T-cell (primary cell): ENCODE measurements at regions not wholly inside any gene's neighbourhood (a gene's known extent, or its start where the extent isn't known, plus 50 kb on each side); places are given as distances from the start of the nearest gene placed in this dataset.
"Not testable (repeated sequence)": the region's sequence is repeated elsewhere in the genome, so short reads cannot be mapped to it uniquely, and the experiment has no call there.

Experiments
- ATAC-seq, 4 experiments: fragments of 200-7000 bp in 3 of 4; fragments of 150-1000 bp in 1 of 4; cut with Tn5 transposase; replicated peaks in 1 of 4; 1 replicate in 3 of 4; 2 replicates in 1 of 4; pipeline ENCODE4 v1.10.0; 2021; ENCODE audit warnings: moderate library complexity in 3 of 4, mild to moderate bottlenecking in 2 of 4, moderate number of reproducible peaks in 1 of 4
- CTCF ChIA-PET, 2 donors: fragments of 300-600 bp; sonication (Branson Sonifier 250); formaldehyde crosslinking; loops; one replicate each; lab custom pipeline; 2022; ENCODE audit warnings: antibody characterized with exemption in 2 of 2; lab: Charles Lee
- POLR2A ChIA-PET, 2 donors: fragments of 300-600 bp; sonication (Branson Sonifier 250); formaldehyde crosslinking; loops; one replicate each; lab custom pipeline; 2022; ENCODE audit warnings: antibody characterized with exemption in 2 of 2; lab: Charles Lee
- DNase-seq, 35 experiments: peaks; one replicate each; pipeline versions ENCODE4 v3.0.0 to v3.0.0-alpha.2; 2013 to 2023
- H3K27ac ChIP-seq: one replicate; pipeline ENCODE4 v1.5.1; 2013; ENCODE audit warnings: low read length
- H3K27me3 ChIP-seq, 2 experiments: replicated peaks in 1 of 2; 1 replicate in 1 of 2; 2 replicates in 1 of 2; pipeline versions ENCODE4 v1.6.1 to v1.7.0; 2013; ENCODE audit warnings: low read length in 1 of 2, mixed read lengths in 1 of 2; ENCODE audit not compliant: control insufficient read depth in 2 of 2, insufficient read depth in 2 of 2; ENCODE audit errors: extremely low read depth in 1 of 2
- H3K36me3 ChIP-seq, 2 donors: 1 replicate in 1 of 2; 2 replicates in 1 of 2; pipeline versions ENCODE4 v1.6.1 to v1.7.0; 2013; ENCODE audit warnings: low read length in 1 of 2; ENCODE audit not compliant: control insufficient read depth in 2 of 2, insufficient read depth in 1 of 2; ENCODE audit errors: extremely low read depth in 1 of 2
- H3K4me1 ChIP-seq, 2 experiments: 1 replicate in 1 of 2; 2 replicates in 1 of 2; pipeline versions ENCODE4 v1.6.1 to v1.7.0; 2013; ENCODE audit warnings: low read length in 2 of 2, mixed read lengths in 1 of 2; ENCODE audit not compliant: insufficient read depth in 2 of 2, control insufficient read depth in 1 of 2; ENCODE audit errors: extremely low read depth in 1 of 2
- H3K4me3 ChIP-seq, 2 donors: 1 replicate in 1 of 2; 2 replicates in 1 of 2; pipeline versions ENCODE4 v1.5.1 to v1.7.0; 2013; ENCODE audit warnings: mild to moderate bottlenecking in 2 of 2, low read length in 1 of 2, moderate library complexity in 1 of 2; ENCODE audit not compliant: control insufficient read depth in 1 of 2; ENCODE audit errors: extremely low read depth in 1 of 2
- H3K9me3 ChIP-seq: 2 replicates; pipeline ENCODE4 v1.7.0; 2013
- H3K27ac Mint-ChIP-seq, 2 donors: one replicate each; pipeline ENCODE4 v1.8.0; 2020 to 2021; ENCODE audit warnings: mild to moderate bottlenecking in 2 of 2, mixed read lengths in 2 of 2
- H3K27me3 Mint-ChIP-seq, 2 donors: one replicate each; pipeline ENCODE4 v1.8.0; 2021 to 2022; ENCODE audit warnings: mixed read lengths in 2 of 2
- H3K36me3 Mint-ChIP-seq: one replicate; pipeline ENCODE4 v1.8.0; 2021; ENCODE audit warnings: mixed read lengths
- H3K4me1 Mint-ChIP-seq, 3 donors: one replicate each; pipeline ENCODE4 v1.8.0; 2020 to 2022; ENCODE audit warnings: mixed read lengths in 3 of 3, mild to moderate bottlenecking in 1 of 3
- H3K4me3 Mint-ChIP-seq, 3 donors: one replicate each; pipeline ENCODE4 v1.8.0; 2020 to 2022; ENCODE audit warnings: mild to moderate bottlenecking in 3 of 3, mixed read lengths in 3 of 3, moderate library complexity in 3 of 3
- H3K9me3 Mint-ChIP-seq, 3 donors: one replicate each; pipeline ENCODE4 v1.8.0; 2020 to 2022; ENCODE audit warnings: mixed read lengths in 3 of 3
- WGBS: methylation state at CpG from one replicate; pipeline ENCODE4 v1.1.5; 2013; ENCODE audit warnings: missing lambda C conversion rate; ENCODE audit not compliant: insufficient coverage; 5-methylcytosine and 5-hydroxymethylcytosine counted together

DNA sequence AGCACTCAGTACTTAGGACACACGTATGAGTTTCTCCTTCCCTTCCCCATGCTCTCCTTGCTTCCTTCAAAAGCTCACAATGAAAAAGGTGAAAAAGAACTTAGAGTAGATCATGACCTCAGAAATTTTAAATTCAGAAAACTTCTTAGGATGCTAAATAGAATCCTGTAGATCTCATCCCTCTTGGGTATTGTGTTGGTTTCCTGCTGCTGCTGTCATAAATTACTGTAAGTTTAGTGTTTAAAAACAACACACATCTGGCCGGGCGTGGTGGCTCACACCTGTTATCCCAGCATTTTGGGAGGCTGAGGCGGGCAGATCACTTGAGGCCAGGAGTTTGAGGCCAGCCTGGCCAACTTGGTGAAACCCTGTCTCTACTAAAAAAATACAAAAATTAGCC is 106.9 kb downstream of the SOCS6 start:
- H3K27ac ChIP-seq, H3K9me3 ChIP-seq, H3K27ac Mint-ChIP-seq, H3K4me3 Mint-ChIP-seq, H3K4me1 ChIP-seq, H3K36me3 Mint-ChIP-seq, H3K36me3 ChIP-seq, DNase-seq, H3K27me3 Mint-ChIP-seq, POLR2A ChIA-PET, H3K9me3 Mint-ChIP-seq, H3K4me3 ChIP-seq, H3K4me1 Mint-ChIP-seq, H3K27me3 ChIP-seq, ATAC-seq: not testable (repeated sequence)
- CTCF ChIA-PET, result interaction anchor here in 1 of 2 donors (0.6 kb wide), 1 partner anchor 74 kb away, joined by 3 read pairs; no protein-coding TSS in a partner anchor
- no CpG with 5 or more reads among the region's 4 CpGs for WGBS

DNA sequence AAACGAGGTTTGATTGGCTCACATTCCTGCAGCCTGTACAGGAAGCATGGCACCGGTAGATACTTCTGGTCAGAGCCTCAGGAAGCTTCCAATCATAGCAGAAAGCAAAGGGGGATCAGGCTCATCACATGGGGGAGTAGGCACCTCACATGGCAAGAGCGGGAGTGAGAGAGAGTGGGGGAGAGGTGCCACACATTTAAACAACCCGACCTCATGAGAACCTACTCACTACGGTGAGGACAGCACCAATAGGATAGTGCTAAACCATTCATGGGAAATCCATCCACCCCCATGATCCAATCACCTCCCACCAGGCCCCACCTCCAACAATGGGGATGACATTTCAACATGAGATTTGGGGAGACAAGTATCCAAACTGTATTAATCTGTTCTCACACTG is 105.8 kb downstream of the SOCS6 start:
- H3K4me3 ChIP-seq, result no peak overlapping the region
- ATAC-seq (no peak), DNase-seq (no peak)
- Mint-ChIP-seq H3K9me3 (no peaks in the 10 kb centered on the region), H3K4me3 (no peak overlapping the region), H3K36me3 (no peaks in the 10 kb centered on the region), H3K27ac (no peak overlapping the region), H3K4me1 (no peaks in the 10 kb centered on the region), H3K27me3 (peaks cover 0 to 5% of the 10 kb centered on the region in 2 donors)
- no peaks in the 10 kb centered on the region for H3K9me3 ChIP-seq
- no peaks in the 10 kb centered on the region for H3K27me3 ChIP-seq
- no peak overlapping the region for H3K27ac ChIP-seq
- ChIA-PET CTCF (no interaction called here), POLR2A (no interaction called here)
- H3K36me3 ChIP-seq, result no peaks in the 10 kb centered on the region
- 58% methylated on average over 2 of the region's 5 CpGs for WGBS
- no peaks in the 10 kb centered on the region for H3K4me1 ChIP-seq

DNA sequence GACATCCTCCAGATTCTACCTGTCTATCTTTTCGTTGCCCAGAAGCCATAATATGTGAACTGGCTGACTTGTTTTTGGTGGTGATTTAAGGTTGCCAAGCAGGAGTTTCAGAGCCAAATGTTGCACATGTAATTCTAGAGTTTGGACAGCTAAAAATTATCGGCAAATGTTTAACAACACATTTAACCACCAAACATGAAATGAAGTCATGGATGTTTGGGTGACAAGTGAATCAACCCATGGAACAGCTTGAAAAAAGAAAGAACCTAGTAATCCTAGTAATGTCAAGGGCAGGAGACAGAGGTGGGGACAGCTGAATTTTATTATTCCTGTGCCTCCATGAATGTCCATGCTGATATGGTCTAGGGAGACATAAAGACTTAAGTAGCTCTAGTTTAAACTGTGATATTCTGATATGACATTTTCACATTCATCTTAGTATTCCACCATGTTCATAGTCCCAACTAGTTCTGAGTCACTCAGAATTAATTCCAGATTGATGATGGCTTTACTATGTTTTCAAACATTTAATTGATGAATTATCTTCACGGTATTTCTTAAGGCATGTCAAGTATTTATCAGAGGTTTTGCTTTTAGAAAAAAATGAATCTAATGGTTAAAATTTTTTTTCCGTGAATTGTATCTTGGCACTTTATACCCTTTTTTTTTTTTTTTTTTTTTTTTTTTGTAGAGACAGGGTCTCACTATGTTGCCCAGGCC is 101.7 kb downstream of the SOCS6 start:
- Mint-ChIP-seq H3K36me3 (no peaks in the 10 kb centered on the region), H3K27me3 (peaks cover 0 to 5% of the 10 kb centered on the region in 2 donors), H3K9me3 (no peaks in the 10 kb centered on the region), H3K27ac (no peak overlapping the region), H3K4me3 (no peak overlapping the region), H3K4me1 (no peaks in the 10 kb centered on the region)
- no CpG with 5 or more reads among the region's 4 CpGs for WGBS
- CTCF ChIA-PET, result interaction anchor here in 1 of 2 donors (0.7 kb wide), 1 partner anchor 520 kb away, joined by 9 read pairs; no protein-coding TSS in a partner anchor
- no peaks in the 10 kb centered on the region for H3K4me1 ChIP-seq
- H3K27ac ChIP-seq, result no peak overlapping the region
- DNase-seq, result no peak
- H3K4me3 ChIP-seq, result no peak overlapping the region
- H3K36me3 ChIP-seq, result no peaks in the 10 kb centered on the region
- no peaks in the 10 kb centered on the region for H3K27me3 ChIP-seq
- no peaks in the 10 kb centered on the region for H3K9me3 ChIP-seq
- ATAC-seq, result no peak
- POLR2A ChIA-PET, result no interaction called here

DNA sequence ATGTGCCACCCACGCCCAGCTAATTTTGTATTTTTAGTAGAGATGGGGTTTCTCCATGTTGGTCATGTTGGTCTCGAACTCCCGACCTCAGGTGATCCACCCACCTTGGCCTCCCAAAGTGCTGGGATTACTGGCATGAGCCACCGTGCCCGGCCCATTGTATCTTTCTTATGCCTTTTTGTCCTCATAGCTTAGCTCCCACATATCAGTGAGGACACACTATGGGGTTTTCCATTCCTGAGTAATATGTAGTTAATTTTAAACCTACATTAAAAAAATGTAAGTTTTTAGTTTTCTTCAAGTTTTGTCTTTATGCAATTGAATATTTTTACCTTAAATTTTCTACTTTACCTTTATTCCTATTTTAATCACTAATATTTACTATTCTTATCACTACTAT is 100.2 kb downstream of the SOCS6 start:
- H3K27ac ChIP-seq, DNase-seq, H3K9me3 Mint-ChIP-seq, H3K4me3 ChIP-seq, H3K27me3 Mint-ChIP-seq, ATAC-seq, POLR2A ChIA-PET, H3K27ac Mint-ChIP-seq, H3K4me1 ChIP-seq, H3K4me1 Mint-ChIP-seq, H3K36me3 Mint-ChIP-seq, H3K36me3 ChIP-seq, H3K4me3 Mint-ChIP-seq, H3K9me3 ChIP-seq, CTCF ChIA-PET, H3K27me3 ChIP-seq: not testable (repeated sequence)
- no CpG with 5 or more reads among the region's 5 CpGs for WGBS

DNA sequence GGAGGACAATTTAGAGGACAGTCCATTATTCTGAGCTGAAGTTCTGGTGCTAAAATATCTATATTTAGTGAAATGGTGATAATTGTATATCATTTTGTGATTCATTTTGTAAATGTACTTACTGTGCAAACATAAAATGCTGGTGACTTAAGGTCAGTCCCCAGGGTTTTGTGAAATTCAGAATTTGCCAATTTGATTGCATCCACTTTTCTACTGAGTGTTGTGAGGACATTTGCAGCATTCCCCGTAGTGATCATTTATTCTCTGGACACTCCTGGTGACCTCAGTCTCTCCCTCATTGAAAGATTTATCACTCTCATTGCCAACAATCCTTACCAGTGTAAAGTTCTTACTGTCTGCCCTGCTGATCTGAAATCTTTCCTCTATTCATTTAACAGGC is 98.2 kb downstream of the SOCS6 start:
- no peaks in the 10 kb centered on the region for H3K36me3 Mint-ChIP-seq
- peaks cover 0 to 2% of the 10 kb centered on the region in 2 donors for H3K27me3 Mint-ChIP-seq
- H3K27ac Mint-ChIP-seq, result no peak overlapping the region
- Histone ChIP-seq H3K4me3 (no peak overlapping the region), H3K9me3 (no peaks in the 10 kb centered on the region), H3K4me1 (no peaks in the 10 kb centered on the region), H3K27ac (no peak overlapping the region), H3K36me3 (no peaks in the 10 kb centered on the region), H3K27me3 (no peaks in the 10 kb centered on the region)
- ATAC-seq, result no peak
- CTCF ChIA-PET, result no interaction called here
- H3K9me3 Mint-ChIP-seq, result no peaks in the 10 kb centered on the region
- no peaks in the 10 kb centered on the region for H3K4me1 Mint-ChIP-seq
- POLR2A ChIA-PET, result no interaction called here
- no peak for DNase-seq
- WGBS, result 100% methylated on average over 1 of the region's 1 CpG
- H3K4me3 Mint-ChIP-seq, result no peak overlapping the region

DNA sequence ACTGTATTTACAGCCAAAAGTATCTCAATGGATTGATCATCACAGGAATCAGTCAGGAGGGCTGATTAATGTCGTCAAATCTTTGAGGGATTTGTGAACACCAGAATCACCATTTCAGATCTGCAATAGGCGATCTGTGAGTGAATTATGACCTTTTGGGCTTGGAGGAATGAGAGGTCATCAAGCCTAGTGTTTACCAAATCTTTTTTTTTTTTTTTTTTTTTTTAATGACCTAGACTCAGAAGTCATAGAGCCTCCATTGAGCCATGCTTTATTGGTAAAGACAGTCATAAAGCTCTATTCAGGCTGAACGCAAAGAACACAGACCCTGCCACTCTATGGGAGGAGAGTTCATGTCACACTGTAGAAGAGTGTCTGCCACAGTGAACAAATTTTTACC is 97.7 kb downstream of the SOCS6 start:
- no peak overlapping the region for H3K27ac ChIP-seq
- ChIA-PET POLR2A (no interaction called here), CTCF (no interaction called here)
- no peak overlapping the region for H3K4me3 Mint-ChIP-seq
- H3K9me3 ChIP-seq, result no peaks in the 10 kb centered on the region
- H3K9me3 Mint-ChIP-seq, result no peaks in the 10 kb centered on the region
- no CpG with 5 or more reads among the region's 3 CpGs for WGBS
- ATAC-seq (no peak), DNase-seq (no peak)
- H3K4me3 ChIP-seq, result no peak overlapping the region
- no peaks in the 10 kb centered on the region for H3K36me3 Mint-ChIP-seq
- no peaks in the 10 kb centered on the region for H3K4me1 Mint-ChIP-seq
- H3K27me3 Mint-ChIP-seq, result peaks cover 0 to 3% of the 10 kb centered on the region in 2 donors
- H3K27ac Mint-ChIP-seq, result no peak overlapping the region
- H3K27me3 ChIP-seq, result no peaks in the 10 kb centered on the region
- no peaks in the 10 kb centered on the region for H3K36me3 ChIP-seq
- H3K4me1 ChIP-seq, result no peaks in the 10 kb centered on the region

DNA sequence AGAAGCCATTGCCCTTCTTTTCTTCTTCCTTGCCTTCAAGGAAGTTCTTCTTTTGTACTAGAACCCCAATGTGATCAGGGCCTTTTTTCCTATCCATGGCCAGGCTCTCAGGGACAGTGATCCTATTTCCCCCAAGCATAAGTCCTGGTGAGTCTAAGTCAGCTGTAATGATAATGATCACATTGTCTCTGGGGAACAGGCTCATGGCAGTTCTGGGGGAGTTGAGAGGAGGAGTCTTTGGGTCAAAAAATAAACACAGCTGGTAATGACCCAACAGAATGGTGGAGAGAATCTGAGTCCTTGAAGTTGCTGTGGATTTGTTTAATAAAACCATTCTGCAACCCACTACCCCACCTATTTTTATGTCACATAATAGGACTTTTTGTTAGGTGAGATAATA is 96.6 kb downstream of the SOCS6 start:
- no peaks in the 10 kb centered on the region for H3K4me1 Mint-ChIP-seq
- Histone ChIP-seq H3K9me3 (no peaks in the 10 kb centered on the region), H3K36me3 (no peaks in the 10 kb centered on the region), H3K4me3 (no peak overlapping the region), H3K27ac (no peak overlapping the region), H3K4me1 (no peaks in the 10 kb centered on the region), H3K27me3 (no peaks in the 10 kb centered on the region)
- POLR2A ChIA-PET, result interaction anchor here in 1 of 2 donors (0.6 kb wide), 1 partner anchor 66 kb away, joined by 14 read pairs; no protein-coding TSS in a partner anchor
- no peak for DNase-seq
- H3K27ac Mint-ChIP-seq, result no peak overlapping the region
- CTCF ChIA-PET, result no interaction called here
- H3K27me3 Mint-ChIP-seq, result peaks cover 0 to 3% of the 10 kb centered on the region in 2 donors
- no peak overlapping the region for H3K4me3 Mint-ChIP-seq
- no peak for ATAC-seq
- no peaks in the 10 kb centered on the region for H3K36me3 Mint-ChIP-seq
- H3K9me3 Mint-ChIP-seq, result no peaks in the 10 kb centered on the region
